HFF-Myc (cell line): ENCODE measurements at regions not wholly inside any gene's neighbourhood (a gene's known extent, or its start where the extent isn't known, plus 50 kb on each side); places are given as distances from the start of the nearest gene placed in this dataset.

Experiments
- DNase-seq: peaks from one replicate; pipeline ENCODE4 v3.0.0-alpha.2; 2011; ENCODE audit warnings: low read depth; ENCODE audit errors: extremely low read depth
- H3K4me3 ChIP-seq: replicated peaks from 2 replicates; pipeline ENCODE4 v1.5.1; 2011; ENCODE audit warnings: low read depth, mild to moderate bottlenecking, control low read depth, low read length
- TF ChIP-seq, protein P1 (sequence below): IDR thresholded peaks from 2 replicates; pipeline ENCODE4 v1.5.1; 2012; ENCODE audit warnings: mild to moderate bottlenecking, low read depth, low read length, control low read depth; ENCODE audit errors: missing control alignments

- TF ChIP-seq, protein P1, sequence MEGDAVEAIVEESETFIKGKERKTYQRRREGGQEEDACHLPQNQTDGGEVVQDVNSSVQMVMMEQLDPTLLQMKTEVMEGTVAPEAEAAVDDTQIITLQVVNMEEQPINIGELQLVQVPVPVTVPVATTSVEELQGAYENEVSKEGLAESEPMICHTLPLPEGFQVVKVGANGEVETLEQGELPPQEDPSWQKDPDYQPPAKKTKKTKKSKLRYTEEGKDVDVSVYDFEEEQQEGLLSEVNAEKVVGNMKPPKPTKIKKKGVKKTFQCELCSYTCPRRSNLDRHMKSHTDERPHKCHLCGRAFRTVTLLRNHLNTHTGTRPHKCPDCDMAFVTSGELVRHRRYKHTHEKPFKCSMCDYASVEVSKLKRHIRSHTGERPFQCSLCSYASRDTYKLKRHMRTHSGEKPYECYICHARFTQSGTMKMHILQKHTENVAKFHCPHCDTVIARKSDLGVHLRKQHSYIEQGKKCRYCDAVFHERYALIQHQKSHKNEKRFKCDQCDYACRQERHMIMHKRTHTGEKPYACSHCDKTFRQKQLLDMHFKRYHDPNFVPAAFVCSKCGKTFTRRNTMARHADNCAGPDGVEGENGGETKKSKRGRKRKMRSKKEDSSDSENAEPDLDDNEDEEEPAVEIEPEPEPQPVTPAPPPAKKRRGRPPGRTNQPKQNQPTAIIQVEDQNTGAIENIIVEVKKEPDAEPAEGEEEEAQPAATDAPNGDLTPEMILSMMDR = no peak
- no peak overlapping the region for H3K4me3 ChIP-seq
- DNase-seq = no peak
These were observed 181.0 kb upstream of the GADL1 start for GRCh38 chr3:31075471-31075870.

DNA sequence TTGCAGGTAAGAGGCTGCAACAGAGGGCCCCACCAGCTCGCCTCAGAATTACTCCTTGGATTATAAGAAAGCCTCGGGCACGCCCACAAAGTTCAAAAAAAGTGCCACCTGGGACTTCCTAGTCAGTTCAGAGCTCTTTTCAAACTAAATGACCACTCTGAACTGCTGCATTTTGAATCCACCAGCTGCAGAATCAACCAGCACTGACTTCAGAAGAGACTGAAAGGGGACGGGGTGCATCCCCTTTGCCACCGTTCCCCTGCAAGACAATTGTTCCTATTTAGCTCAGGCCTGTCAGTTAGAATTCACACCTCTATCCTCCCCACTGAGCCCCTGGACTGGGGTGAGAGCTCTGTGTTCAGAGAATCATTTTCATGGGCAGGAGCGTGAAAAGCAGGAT, 181.4 kb upstream of the GADL1 start:
- no peak overlapping the region for H3K4me3 ChIP-seq
- TF ChIP-seq, protein P1 = no peak
- DNase-seq = no peak

DNA sequence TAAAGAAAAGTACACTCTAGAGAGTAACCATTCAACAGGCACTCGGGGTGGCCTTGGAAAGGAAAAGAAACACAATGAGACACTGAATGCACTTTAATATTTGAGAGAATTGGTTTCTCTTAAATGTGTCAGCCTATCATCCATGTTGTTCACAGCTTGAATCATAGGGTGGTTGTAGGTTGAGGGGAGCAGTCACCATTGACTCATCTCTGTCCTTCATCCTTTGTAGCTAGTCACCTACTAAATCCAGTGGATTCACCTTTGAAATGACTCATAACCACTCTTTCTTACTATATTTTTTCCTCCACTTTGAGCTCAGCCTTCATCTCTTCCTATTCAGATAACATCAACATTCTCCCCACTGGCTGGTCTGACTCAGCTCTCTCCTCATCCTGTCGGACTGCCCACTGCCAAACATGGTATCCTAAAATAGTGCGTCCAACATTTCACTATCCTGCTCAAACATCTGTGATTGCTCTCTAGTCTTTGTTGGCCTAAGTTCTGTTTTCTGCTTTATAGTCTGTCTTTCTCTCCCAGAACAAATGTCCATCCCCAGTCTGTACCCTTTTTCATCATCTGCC, 182.7 kb upstream of the GADL1 start:
- TF ChIP-seq, protein P1 = no peak
- no peak overlapping the region for H3K4me3 ChIP-seq
- peak; percentile 86 for DNase-seq

- no peak overlapping the region for H3K4me3 ChIP-seq
- TF ChIP-seq, protein P1 = no peak
- DNase-seq = no peak
These were observed 183.4 kb upstream of the GADL1 start for GRCh38 chr3:31077826-31078225.

DNA sequence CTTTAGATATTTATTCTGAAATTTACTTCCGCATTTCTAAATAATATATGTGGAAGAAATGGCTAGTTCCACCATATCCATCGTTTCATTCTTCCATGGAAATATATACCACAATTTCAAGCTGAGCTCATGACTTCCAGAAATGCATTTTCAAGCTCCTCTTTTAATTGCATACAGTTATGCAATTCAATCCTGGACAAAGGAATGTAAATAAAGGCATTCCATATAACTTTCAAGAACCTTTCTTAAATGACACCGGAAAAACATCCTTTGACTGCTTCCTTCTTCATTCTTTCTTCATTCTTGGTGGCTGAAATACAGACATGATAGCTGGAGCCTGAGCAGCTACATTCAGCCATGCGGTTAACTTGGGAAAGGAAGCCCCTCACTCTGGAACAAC, 185.2 kb upstream of the GADL1 start:
- TF ChIP-seq, protein P1 = no peak

GRCh38 chr3:31081018-31081662, 186.7 kb upstream of the GADL1 start:
- TF ChIP-seq, protein P1 = no peak
- H3K4me3 ChIP-seq = no peak overlapping the region
- DNase-seq = no peak

More for the DNA sequence above, 185.2 kb upstream of the GADL1 start:
- no peak for DNase-seq
- no peak overlapping the region for H3K4me3 ChIP-seq

- no peak overlapping the region for H3K4me3 ChIP-seq
- no peak for DNase-seq
- TF ChIP-seq, protein P1 = no peak
These were observed 191.7 kb upstream of the GADL1 start for GRCh38 chr3:31086148-31086547.
